Stimulated activated CD4-positive, alpha-beta T cell treated with anti-CD3 and anti-CD28 coated beads, Interleukin-4, amount 100 ng/mL, for 4 hours (primary cell): ENCODE measurements at regions not wholly inside any gene's neighbourhood (a gene's known extent, or its start where the extent isn't known, plus 50 kb on each side); places are given as distances from the start of the nearest gene placed in this dataset.

Experiments used
- DNase-seq, 2 experiments: peaks; one replicate each; pipeline ENCODE4 v3.0.0-alpha.2; 2020

- no peak for DNase-seq
Measured at GRCh38 chr11:79957702-79958101, 516.9 kb upstream of the TENM4 start.

GRCh38 chr11:79956061-79956460 is 515.2 kb upstream of the TENM4 start:
- DNase-seq, result no peak

DNA sequence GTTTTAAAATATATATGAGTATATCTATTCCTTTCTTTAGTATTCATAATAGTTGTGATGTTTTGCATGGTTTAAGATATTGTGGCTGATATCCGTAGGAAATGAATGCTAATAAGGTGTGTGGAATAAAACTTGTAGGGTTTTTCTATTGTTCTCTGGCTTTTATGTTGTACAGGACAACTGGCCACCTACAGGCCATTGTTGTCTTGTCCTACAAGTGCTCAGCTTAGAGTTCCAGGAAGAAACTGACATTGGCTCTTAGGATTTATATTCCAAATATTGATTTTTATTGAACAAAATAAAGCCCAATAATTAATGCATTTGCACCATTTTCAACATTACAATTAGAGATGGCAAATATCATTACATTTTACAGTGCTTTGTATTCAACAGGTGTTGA is 512.8 kb upstream of the TENM4 start:
- no peak for DNase-seq

DNA sequence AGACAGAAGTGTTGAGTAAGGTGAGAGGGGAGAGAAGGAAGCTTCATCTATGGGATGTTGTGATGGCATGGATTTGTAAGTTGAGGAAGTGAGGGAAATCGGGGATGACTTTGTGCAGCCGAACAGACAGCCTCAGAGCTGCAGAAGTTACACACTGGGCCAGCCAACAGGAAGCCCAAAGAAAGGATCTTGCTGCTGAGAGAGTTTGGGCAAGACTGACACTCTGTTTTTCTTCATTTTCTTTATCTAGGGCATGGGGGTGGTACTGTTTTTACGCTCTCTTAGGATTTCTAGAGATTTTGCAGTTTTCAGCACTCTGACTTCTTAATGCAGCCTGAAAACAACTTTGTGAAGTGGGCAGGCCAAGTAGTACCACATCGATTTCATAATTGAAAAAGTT is 509.9 kb upstream of the TENM4 start:
- no peak for DNase-seq

GRCh38 chr11:79950172-79950571 is 509.3 kb upstream of the TENM4 start:
- no peak for DNase-seq

GRCh38 chr11:79949574-79949973 is 508.7 kb upstream of the TENM4 start:
- no peak for DNase-seq

- no peak for DNase-seq
Measured at GRCh38 chr11:79942646-79943045, 501.8 kb upstream of the TENM4 start.

GRCh38 chr11:79942090-79942489 is 501.3 kb upstream of the TENM4 start:
- no peak for DNase-seq

DNA sequence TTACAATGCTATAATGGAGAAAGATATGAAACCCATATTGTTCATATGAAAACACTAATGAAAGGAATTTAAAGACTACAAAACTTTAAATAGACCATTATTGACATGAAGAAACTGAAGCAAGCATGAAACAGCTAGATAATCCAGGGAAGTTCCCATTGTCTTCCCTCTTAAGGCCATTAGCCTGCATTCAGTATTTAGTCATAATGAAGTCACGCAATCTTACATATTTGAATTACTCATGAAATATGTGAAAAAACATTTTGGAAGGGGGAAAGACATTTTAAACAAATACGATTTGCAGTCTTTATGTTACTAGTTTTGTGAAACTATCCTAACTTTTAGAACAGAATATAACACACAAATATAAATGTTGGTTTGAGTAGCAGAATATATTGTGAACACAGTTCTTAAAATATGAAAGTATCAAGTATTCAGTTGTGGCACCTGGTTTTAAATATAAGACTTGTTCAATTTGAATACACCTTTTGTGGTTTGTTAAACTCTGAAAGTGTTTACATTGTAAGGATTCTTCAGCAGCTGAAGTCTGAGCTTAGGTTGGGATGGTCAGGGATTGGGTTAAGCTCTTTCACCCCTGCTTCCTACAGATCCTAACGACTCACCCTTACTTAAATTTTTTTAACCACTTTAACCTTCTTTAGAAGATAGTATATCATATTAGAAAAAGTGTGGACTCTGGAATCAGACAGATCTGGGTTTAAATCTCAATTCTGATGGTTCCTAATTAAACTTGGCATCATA is 500.3 kb upstream of the TENM4 start:
- no peak for DNase-seq

DNA sequence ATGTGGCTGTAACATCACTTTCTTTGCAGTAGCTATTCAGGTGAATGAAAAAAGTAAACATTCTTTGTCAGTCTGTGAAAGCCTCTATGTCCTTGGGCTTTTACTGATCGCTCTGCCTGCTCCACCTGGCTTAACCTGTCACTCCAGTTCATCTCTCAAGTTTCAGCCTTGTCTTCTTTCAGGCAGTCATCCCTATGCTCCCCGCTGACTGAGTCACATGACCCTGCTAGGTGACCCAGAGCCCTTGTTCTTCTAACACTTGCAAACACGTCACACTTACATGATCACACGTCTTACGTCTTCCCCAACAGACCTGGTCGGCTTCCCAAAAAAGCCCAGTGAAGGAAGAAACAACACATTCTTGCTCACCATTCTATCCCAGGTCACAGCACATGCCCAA is 499.3 kb upstream of the TENM4 start:
- DNase-seq, result no peak

DNA sequence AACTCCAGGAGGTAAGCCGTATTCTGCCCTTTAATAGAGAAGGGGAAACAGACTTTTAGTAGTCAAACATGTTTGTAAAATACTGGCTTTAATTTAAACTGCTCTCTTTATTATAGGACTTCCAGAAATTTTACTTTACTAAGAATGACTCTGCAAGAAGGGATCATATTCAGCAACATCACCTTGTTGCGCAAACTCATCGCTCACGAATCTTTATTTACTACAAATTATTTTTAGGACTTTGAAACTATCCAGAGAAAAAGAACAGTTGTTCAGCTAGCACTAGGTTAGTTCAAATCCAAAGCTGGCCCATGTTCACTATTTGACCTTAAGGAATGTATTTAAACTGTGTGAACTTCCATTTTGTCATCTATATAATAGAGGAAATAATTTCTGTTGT is 498.3 kb upstream of the TENM4 start:
- DNase-seq, result no peak

DNA sequence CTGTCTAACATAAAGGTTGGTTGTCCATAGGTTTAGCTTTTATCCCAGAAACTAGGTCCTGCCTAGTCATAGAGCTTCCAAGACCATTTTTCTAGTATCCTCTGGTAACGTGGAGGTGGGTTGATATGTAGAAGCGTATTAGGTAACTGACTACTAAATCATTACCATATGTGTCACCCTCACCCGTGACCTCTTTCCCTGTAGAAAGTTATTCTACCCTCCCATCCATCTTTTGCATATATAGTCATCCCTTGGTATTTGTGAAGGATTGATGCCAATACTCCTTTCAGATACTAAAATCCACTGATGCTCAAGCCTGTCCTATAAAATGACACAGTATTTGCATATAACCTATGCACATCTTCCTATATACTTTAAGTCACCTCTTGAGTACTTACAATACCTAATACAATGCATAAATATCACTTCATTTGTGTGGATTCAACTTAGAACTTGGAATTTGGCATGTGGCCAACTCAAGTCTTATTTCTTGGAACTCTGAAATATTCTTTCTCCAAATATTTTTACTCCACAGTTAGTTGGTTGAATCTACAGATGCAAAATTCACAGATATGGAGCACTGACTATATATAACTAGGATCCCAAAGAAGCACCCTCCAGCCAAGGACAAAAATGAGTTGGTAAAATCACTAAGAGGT is 497.0 kb upstream of the TENM4 start:
- no peak for DNase-seq

DNA sequence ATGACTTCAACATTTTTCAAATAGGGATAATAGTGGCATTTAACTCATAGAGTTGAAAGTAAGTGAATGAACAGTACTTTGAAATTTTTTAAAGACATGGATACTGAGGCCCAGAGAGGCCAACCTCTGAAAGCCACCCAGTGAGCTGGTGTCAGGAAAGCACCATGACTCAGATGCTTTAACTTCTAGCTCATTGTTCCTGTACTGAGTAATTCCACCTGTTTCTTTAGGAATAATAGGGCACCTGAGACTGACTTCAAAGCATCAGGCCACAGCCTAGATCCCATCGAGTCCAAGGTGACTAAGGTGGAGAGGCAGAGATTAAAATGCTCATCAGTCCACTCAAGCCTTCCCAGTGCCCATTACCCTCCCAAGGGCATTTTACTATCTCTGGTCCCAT is 491.8 kb upstream of the TENM4 start:
- no peak for DNase-seq

GRCh38 chr11:79931692-79932091 is 490.9 kb upstream of the TENM4 start:
- no peak for DNase-seq

GRCh38 chr11:79926707-79927106 is 485.9 kb upstream of the TENM4 start:
- no peak for DNase-seq

- DNase-seq, result no peak
Measured at GRCh38 chr11:79925570-79925969, 484.7 kb upstream of the TENM4 start.

DNA sequence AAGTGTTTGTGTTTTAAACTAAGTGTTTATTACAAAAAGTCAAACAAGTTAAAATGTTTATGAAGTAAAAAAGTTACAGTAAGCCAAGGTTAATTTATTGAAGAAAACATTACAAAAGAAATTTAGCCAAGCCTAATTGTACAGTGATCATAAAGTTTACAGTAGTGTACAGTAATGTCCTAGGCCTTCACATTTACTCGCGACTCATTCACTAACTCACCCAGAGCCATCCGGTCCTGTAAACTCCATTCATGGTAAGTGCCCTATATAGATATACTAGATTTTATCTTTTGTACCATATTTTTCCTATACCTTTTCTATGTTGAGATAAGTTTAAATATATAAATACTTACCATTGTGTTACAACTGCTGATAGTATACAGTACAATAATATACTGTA is 481.8 kb upstream of the TENM4 start:
- DNase-seq, result no peak

DNA sequence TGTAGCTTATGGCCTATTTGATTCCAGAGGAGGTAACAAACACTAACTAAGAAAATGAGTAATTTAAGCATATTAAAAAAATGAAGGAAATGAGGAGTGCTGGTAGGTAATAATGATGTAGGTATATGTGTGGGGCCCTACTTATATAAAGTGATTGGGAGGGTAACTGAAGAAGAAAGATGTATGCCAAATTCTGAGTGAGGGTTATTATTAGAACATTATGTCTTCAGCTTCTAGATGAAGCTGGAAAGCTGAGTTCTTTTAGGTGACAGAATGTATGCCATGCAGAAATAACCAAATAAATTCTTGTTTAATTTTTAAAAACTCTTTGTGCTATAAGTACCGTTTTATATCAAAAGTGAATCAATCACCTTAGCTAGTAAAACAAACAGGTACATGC is 479.6 kb upstream of the TENM4 start:
- DNase-seq, result no peak

DNA sequence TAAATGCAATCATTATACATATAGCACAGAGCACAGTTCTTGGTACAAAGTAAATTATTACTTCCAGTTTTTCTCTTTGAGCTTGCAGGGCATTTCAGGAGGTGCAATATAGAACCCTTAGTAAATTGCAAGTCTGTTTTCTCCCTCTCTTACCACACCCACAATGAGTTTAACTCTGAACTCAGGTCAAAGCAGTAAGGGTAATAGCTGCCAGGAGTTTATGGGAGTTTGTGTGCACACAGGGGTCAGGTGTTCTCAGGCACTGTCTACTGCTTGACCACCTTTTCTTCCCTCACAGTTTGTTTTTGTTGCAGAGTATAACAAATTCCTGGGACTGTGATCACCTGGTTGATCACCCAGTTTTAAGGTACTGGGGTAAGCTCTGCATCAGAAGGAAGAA is 478.5 kb upstream of the TENM4 start:
- no peak for DNase-seq

DNA sequence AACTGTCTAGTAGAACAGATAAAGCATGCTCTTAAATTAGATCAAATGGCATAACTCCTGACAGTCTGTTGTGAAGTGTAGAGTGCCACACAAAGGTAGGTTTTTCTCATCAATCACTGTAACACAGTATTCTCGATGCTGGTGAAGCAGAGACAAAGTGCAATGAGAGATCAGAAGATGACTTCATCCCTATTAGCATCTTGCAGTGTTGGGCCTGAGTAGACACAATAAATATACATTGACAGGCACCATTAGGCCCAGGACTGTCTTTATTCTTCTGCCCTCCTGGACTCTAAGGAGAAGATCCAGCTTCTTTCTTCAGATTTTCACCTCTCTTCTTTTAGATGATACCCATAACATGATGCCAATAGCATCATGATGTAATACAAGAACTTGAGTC is 478.0 kb upstream of the TENM4 start:
- no peak for DNase-seq

DNA sequence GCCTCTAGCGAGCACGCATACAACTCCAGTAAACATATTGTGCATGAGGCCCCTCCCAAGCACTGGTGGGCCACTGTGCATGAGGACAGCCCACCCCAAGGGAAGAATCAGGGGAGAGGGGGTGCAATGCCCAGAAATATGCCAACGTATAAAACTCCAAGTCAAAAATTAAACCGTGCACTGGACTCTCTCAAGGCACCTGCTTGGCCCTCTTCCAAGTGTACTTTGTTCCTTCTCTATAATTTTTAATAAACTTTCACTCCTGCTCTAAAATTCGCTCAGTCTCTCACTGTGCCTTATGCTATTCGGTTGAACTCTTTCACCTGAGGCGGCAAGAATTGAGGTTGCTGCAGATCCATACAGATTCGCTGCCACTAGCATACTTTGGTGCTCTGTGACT is 465.3 kb upstream of the TENM4 start:
- DNase-seq, result no peak

DNA sequence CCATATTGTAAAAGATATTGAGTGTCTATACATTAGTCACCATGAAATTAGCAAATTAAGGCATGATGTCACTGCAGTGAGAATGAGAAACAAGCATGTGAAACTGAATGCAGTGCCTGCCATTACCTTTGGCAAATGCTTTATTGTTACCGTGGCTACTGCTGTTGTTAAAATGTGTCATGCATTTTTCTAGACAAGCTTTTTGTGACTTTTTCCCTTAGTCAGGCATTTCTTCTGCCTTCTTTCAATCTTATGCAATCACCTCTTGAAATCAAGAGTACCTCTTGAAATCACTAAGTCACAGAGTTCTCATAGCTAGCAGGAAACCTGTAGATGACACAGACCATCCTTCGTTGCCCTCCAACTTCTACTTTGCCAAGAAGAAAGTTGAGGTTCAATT is 461.7 kb upstream of the TENM4 start:
- no peak for DNase-seq

GRCh38 chr11:79897896-79898295 is 457.1 kb upstream of the TENM4 start:
- DNase-seq, result no peak

- no peak for DNase-seq
Measured at GRCh38 chr11:79896258-79896657, 455.4 kb upstream of the TENM4 start.

DNA sequence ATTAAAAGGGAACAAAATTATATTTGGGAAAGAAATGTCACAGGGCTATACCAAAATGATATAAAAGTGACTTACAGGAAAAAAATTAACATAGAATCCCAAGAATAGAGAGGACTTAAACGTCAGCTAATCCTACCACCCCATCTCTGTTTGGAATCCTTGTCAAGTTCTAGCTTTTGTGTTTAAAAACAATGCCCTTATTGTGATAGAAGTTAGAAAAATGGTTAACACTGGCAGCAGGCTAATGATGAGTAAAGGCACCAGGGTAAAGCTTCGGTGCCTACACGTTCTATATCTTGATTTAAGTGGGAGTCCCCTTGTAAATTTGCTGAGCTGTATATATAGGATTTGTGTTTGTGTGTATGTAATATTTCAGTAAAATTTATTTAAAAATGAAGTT is 453.3 kb upstream of the TENM4 start:
- no peak for DNase-seq
